NCI-H446 treated with DMSO at 0.1 percent for 48 hours (cell line): ENCODE measurements at regions not wholly inside any gene's neighbourhood (a gene's known extent, or its start where the extent isn't known, plus 50 kb on each side); places are given as distances from the start of the nearest gene placed in this dataset.

Experiments
- DNase-seq: peaks from one replicate; lab custom pipeline; 2025; lab: John Stamatoyannopoulos, UW

- DNase-seq, result no peak
Measured at GRCh38 chr1:90494748-90495282, 222.3 kb downstream of the BARHL2 start.

DNA sequence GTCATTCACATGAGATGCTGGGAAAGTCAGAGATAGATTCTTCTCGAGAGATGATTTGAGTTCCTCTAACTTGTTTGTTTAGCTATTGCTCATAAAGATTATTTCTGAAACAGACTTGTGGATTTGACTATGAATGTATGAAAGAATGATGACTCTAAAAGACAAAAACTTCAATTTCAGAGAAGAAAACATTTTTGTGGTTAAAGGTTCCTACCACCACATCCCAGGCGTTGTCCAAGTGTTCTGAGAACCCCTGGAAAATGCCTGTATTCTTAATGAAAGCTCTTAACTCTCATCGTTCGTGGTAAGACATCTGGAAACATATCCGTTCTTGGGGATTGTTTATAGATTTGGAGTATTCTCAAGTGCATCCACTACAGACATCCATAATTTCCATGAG lies 228.7 kb downstream of the BARHL2 start:
- DNase-seq, result no peak

DNA sequence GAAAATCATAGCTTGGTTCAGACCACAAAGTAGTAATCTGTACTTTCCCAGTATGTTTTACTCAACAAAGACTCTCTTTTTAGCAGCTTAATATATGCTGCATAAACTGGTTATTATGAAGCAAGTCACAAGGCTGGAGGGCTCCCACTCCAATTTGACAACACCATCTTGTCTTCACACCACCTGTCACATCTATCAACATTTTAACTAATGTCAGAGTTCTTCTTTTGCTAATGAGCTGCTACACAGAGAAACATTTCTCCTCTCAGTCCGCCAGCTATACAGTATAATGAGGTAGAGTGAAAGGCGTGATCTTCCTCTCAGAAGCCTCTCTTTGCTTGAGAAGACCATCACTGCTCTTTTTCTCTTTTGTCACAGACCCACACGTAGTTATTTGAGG lies 230.1 kb downstream of the BARHL2 start:
- DNase-seq, result no peak

DNA sequence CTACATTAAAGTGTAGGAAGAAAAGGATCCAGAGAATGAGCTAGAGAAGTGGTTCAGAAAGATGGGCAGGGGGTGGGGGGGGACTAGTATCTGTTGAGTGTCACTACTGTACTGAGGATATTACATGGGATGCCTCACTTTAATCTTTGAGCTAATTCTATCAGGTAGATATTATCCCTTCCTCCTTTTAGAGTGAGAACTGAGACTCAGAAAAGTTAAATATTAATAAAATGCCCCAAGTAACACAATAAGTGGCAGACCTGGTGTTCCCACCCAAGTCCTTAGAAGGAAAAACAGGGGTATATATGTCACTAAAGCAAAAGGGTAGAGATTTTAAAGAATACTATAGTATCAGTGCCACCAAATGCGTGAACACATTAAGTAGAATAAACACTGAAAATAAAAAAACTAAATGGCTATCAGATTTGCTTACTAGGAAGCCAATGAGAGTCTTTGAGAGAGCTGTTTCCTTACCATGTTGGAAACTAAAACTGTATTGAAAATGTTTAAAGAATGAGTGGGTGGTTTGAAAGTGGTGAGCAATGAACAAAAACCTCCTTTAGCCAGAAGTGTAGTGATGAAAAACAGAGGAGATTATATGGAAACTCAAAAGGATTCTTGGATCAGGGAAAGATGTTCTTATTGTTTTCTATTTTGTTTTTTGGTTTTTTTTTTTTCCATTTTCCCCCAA lies 230.8 kb downstream of the BARHL2 start:
- DNase-seq, result no peak

- no peak for DNase-seq
Measured at GRCh38 chr1:90480271-90480835, 236.7 kb downstream of the BARHL2 start.

DNA sequence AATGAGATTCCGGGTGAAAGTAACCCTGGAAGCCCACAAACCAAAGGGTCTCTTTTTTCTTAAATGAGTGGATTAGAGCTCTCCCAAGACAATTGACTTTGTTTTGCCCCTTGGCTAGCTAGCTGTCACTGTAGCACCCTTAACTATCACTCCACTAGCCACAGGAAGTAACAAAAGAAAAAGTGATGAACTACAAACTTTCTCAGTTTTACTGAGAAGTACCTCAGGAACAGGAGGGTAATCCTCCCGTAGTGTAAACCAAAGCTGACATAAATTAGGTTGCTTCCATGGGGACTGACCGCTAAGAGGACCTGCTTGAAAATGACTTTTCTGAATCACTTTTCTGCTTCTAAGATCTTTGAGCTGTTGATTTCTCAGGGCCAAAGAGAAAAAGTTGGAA lies 240.1 kb downstream of the BARHL2 start:
- DNase-seq, result no peak

- no peak for DNase-seq
Measured at GRCh38 chr1:90476411-90476810, 240.7 kb downstream of the BARHL2 start.

DNA sequence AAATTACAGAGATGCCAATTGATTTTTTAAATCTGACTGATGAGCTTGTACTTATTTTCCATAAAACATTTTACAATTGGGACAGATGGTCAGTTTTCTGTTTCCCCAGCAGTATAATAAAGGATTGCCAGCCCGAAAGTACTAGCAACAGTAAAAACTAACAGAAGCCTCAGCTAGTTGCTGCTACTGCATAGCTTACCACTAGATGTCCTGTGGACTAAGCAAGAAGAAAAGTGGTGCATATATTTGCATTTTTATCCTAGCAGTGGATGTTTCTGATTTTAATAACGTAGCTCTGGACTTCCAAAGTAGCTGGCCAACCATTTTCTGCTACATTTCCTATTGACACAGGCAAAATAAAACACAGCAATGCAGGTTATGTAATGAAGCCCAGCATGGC lies 241.5 kb downstream of the BARHL2 start:
- peak; percentile 29 for DNase-seq

- DNase-seq, result no peak
Measured at GRCh38 chr1:90474731-90475130, 242.4 kb downstream of the BARHL2 start.

DNA sequence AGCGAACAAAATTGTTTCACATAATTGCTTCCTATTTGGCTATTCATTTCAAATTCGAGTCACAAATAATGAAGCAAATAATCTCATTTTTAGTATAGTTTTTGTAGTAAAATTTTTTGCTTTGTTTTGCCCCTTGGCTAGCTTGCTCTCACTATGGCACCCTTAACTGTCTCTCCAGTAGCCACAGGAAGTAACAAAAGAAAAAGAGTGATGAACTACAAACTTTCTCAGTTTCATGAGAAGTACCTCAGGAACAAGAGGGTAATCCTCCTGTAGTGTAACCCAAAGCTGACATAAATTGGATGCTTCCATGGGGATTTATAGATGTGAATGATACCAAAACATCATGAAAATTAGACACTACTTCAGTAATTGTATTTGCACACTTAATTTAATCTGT lies 242.9 kb downstream of the BARHL2 start:
- DNase-seq, result no peak

GRCh38 chr1:90472775-90473174 lies 244.3 kb downstream of the BARHL2 start:
- no peak for DNase-seq

GRCh38 chr1:90459570-90459969 lies 257.5 kb downstream of the BARHL2 start:
- DNase-seq, result no peak

DNA sequence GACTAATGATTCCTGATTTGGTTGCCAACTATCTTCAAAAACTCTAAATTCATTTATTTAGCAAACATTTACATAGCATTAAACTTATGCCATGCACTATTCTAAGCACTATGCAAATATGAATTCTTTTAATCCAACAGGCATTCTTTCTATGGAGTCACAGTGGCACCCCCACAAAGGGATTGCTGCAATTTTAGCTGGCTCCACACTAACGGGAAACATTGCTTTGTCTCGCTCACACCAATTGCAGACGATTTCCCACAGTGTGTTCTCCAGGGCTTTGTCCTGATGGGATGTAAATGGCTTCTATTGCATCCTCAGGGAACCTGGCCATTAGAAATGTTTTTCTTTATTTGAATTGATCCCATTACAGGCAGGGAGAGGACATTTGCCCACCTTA lies 259.1 kb downstream of the BARHL2 start:
- no peak for DNase-seq

GRCh38 chr1:90452491-90452890 lies 264.6 kb downstream of the BARHL2 start:
- no peak for DNase-seq

GRCh38 chr1:90443354-90443753 lies 273.7 kb downstream of the BARHL2 start:
- DNase-seq, result no peak

- DNase-seq, result peak; percentile 56
Measured at GRCh38 chr1:90435351-90435750, 281.8 kb downstream of the BARHL2 start.

- DNase-seq, result peak; percentile 3
Measured at GRCh38 chr1:90434460-90434859, 282.6 kb downstream of the BARHL2 start.

GRCh38 chr1:90417126-90417525 lies 300.0 kb downstream of the BARHL2 start:
- no peak for DNase-seq

DNA sequence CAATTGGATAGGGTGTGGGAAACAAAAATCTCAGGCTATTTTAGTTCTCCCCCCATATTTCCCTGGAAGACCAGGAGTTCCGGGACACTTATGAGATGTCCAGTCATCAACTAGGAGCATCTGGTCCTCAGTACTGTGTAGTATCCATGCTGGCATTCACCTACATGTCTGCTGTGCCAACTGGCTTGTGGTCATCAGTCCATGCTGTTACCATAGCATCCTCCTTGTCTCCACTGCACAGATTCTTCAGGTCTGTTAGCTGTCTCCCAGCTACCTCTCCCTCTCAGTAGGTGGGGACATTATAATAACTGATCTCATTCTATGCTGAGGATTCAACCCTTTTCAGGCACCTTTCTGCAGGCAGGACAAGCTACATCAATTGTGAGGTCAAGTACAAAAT lies 302.9 kb downstream of the BARHL2 start:
- DNase-seq, result no peak

- no peak for DNase-seq
Measured at GRCh38 chr1:90413519-90413918, 303.6 kb downstream of the BARHL2 start.

DNA sequence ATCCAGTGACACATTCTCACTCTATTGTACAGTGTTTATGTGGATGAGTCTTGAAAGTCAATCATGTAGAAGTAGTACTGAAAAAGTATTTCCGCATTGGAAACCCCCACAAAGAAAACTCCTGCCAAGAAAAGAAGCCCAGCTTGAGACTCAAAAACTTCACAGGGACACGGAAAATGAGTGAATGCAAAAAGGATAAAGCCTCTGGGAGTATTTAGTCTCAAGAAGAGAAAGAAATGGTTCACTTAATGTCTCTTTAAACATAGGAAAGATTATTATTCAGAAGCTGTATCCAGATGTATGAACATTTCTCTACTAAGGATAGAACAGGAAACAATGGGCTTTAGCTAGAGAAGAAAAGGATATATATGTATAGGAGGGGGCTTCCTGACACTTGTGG lies 304.5 kb downstream of the BARHL2 start:
- DNase-seq, result no peak

- no peak for DNase-seq
Measured at GRCh38 chr1:90411185-90411584, 305.9 kb downstream of the BARHL2 start.

DNA sequence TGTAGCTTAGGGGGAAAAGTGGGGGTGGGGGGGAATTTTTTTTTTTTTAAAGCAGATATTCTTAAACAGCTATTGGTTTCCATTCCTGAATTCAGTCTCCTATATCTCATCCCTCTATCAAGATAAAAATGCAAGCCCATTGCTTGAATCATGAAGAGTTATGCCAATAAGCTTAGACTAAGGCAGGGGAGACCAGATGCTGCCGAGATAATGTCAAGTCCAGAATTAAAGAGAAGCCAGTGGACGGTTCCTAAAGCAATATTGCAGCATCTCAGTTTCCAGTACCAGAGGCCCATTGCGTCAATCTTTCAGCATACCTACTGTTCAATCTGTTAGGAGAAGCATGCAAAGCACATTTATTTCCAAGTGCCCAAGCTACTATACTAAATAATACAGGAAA lies 309.4 kb downstream of the BARHL2 start:
- DNase-seq, result no peak

- DNase-seq, result no peak
Measured at GRCh38 chr1:90405726-90406125, 311.4 kb downstream of the BARHL2 start.
